IPS-20b (cell line): ENCODE measurements at regions not wholly inside any gene's neighbourhood (a gene's known extent, or its start where the extent isn't known, plus 50 kb on each side); places are given as distances from the start of the nearest gene placed in this dataset.

Source experiments
- H3K27ac ChIP-seq: one replicate; pipeline ENCODE4 v1.5.1; 2013; ENCODE audit warnings: low read length
- H3K27me3 ChIP-seq: 2 replicates; pipeline ENCODE4 v1.6.1; 2013; ENCODE audit warnings: mild to moderate bottlenecking, low read length, inconsistent platforms; ENCODE audit not compliant: insufficient read depth
- H3K36me3 ChIP-seq: 2 replicates; pipeline ENCODE4 v1.6.1; 2013; ENCODE audit warnings: low read depth, mild to moderate bottlenecking, inconsistent platforms, low read length, moderate library complexity; ENCODE audit not compliant: insufficient read depth
- H3K4me1 ChIP-seq: 2 replicates; pipeline ENCODE4 v1.6.1; 2013; ENCODE audit warnings: mild to moderate bottlenecking, control low read depth, inconsistent platforms, low read length, moderate library complexity; ENCODE audit not compliant: insufficient read depth
- H3K4me3 ChIP-seq: 2 replicates; pipeline ENCODE4 v1.5.1; 2013; ENCODE audit warnings: mild to moderate bottlenecking, low read length, inconsistent platforms
- H3K9ac ChIP-seq: 2 replicates; pipeline ENCODE4 v1.6.1; 2013; ENCODE audit warnings: low read depth, mild to moderate bottlenecking, inconsistent platforms, low read length, moderate library complexity
- H3K9me3 ChIP-seq: 2 replicates; pipeline ENCODE4 v1.6.1; 2013; ENCODE audit warnings: mild to moderate bottlenecking, low read depth, low read length, inconsistent platforms; ENCODE audit not compliant: insufficient read depth

- Histone ChIP-seq H3K9ac (no peak overlapping the region), H3K36me3 (no peaks in the 10 kb centered on the region), H3K9me3 (no peaks in the 10 kb centered on the region), H3K27me3 (no peaks in the 10 kb centered on the region), H3K4me1 (no peaks in the 10 kb centered on the region), H3K27ac (no peak overlapping the region), H3K4me3 (no peak overlapping the region)
These were observed 76.2 kb upstream of the ADPGK start for GRCh38 chr15:72859757-72860145.

- Histone ChIP-seq H3K36me3 (no peaks in the 10 kb centered on the region), H3K4me1 (no peaks in the 10 kb centered on the region), H3K9me3 (no peaks in the 10 kb centered on the region), H3K4me3 (no peak overlapping the region), H3K27ac (no peak overlapping the region), H3K27me3 (no peaks in the 10 kb centered on the region), H3K9ac (no peak overlapping the region)
These were observed 75.6 kb upstream of the ADPGK start for GRCh38 chr15:72859017-72859756.

GRCh38 chr15:72858205-72858604 is 74.6 kb upstream of the ADPGK start:
- Histone ChIP-seq H3K9ac (no peak overlapping the region), H3K27me3 (no peaks in the 10 kb centered on the region), H3K27ac (no peak overlapping the region), H3K36me3 (no peaks in the 10 kb centered on the region), H3K9me3 (no peaks in the 10 kb centered on the region), H3K4me3 (no peak overlapping the region), H3K4me1 (no peaks in the 10 kb centered on the region)

GRCh38 chr15:72857331-72858063 is 73.9 kb upstream of the ADPGK start:
- Histone ChIP-seq H3K27ac (no peak overlapping the region), H3K4me3 (no peak overlapping the region), H3K9me3 (no peaks in the 10 kb centered on the region), H3K36me3 (no peaks in the 10 kb centered on the region), H3K27me3 (no peaks in the 10 kb centered on the region), H3K9ac (no peak overlapping the region), H3K4me1 (no peaks in the 10 kb centered on the region)

GRCh38 chr15:72856549-72857040 is 73.0 kb upstream of the ADPGK start:
- H3K27ac ChIP-seq: no peak overlapping the region
- H3K9ac ChIP-seq: no peak overlapping the region
- no peaks in the 10 kb centered on the region for H3K4me1 ChIP-seq
- no peaks in the 10 kb centered on the region for H3K27me3 ChIP-seq
- H3K4me3 ChIP-seq: no peak overlapping the region
- H3K36me3 ChIP-seq: no peaks in the 10 kb centered on the region
- H3K9me3 ChIP-seq: no peaks in the 10 kb centered on the region

- no peak overlapping the region for H3K27ac ChIP-seq
- H3K9ac ChIP-seq: no peak overlapping the region
- H3K9me3 ChIP-seq: no peaks in the 10 kb centered on the region
- no peak overlapping the region for H3K4me3 ChIP-seq
- no peaks in the 10 kb centered on the region for H3K36me3 ChIP-seq
- no peaks in the 10 kb centered on the region for H3K27me3 ChIP-seq
- H3K4me1 ChIP-seq: no peaks in the 10 kb centered on the region
These were observed 72.2 kb upstream of the ADPGK start for GRCh38 chr15:72855791-72856190.

- no peak overlapping the region for H3K9ac ChIP-seq
- peaks cover 6% of the 10 kb centered on the region; the same call in 1 of the 2 replicates for H3K4me1 ChIP-seq
- H3K4me3 ChIP-seq: no peak overlapping the region
- 0 out of 2 replicates have a peak, but pooled peaks cover 10% of the 10 kb centered on the region for H3K27me3 ChIP-seq
- H3K9me3 ChIP-seq: no peaks in the 10 kb centered on the region
- H3K36me3 ChIP-seq: no peaks in the 10 kb centered on the region
- H3K27ac ChIP-seq: no peak overlapping the region
These were observed 68.7 kb upstream of the ADPGK start for GRCh38 chr15:72852273-72852672.

GRCh38 chr15:72851586-72851985 is 68.0 kb upstream of the ADPGK start:
- H3K27me3 ChIP-seq: peaks cover 10% of the 10 kb centered on the region; the same call in 1 of the 2 replicates
- H3K36me3 ChIP-seq: no peaks in the 10 kb centered on the region
- H3K4me3 ChIP-seq: no peak overlapping the region

GRCh38 chr15:72850833-72851232 is 67.3 kb upstream of the ADPGK start:
- H3K9me3 ChIP-seq: no peaks in the 10 kb centered on the region
- no peaks in the 10 kb centered on the region for H3K36me3 ChIP-seq
- peaks cover 10% of the 10 kb centered on the region; the same call in 1 of the 2 replicates for H3K27me3 ChIP-seq
- H3K9ac ChIP-seq: no peak overlapping the region
- H3K4me1 ChIP-seq: peaks cover 6% of the 10 kb centered on the region; the same call in 1 of the 2 replicates
- no peak overlapping the region for H3K4me3 ChIP-seq
- no peak overlapping the region for H3K27ac ChIP-seq

More at GRCh38 chr15:72851586-72851985, 68.0 kb upstream of the ADPGK start:
- peaks cover 6% of the 10 kb centered on the region; the same call in 1 of the 2 replicates for H3K4me1 ChIP-seq
- no peak overlapping the region for H3K27ac ChIP-seq
- H3K9me3 ChIP-seq: no peaks in the 10 kb centered on the region
- H3K9ac ChIP-seq: no peak overlapping the region

- no peaks in the 10 kb centered on the region for H3K36me3 ChIP-seq
- H3K27ac ChIP-seq: no peak overlapping the region
- no peak overlapping the region for H3K9ac ChIP-seq
- peak overlapping the region; percentile 32; the same call in 1 of the 2 replicates for H3K4me3 ChIP-seq
- H3K9me3 ChIP-seq: no peaks in the 10 kb centered on the region
- H3K4me1 ChIP-seq: peaks cover 6% of the 10 kb centered on the region; the same call in 1 of the 2 replicates
- H3K27me3 ChIP-seq: peaks cover 10% of the 10 kb centered on the region; the same call in 1 of the 2 replicates
These were observed 64.2 kb upstream of the ADPGK start for GRCh38 chr15:72847806-72848205.

- Histone ChIP-seq H3K4me3 (no peak overlapping the region), H3K4me1 (peaks cover 6% of the 10 kb centered on the region; the same call in 1 of the 2 replicates), H3K9me3 (no peaks in the 10 kb centered on the region), H3K27ac (no peak overlapping the region), H3K27me3 (peaks cover 10% of the 10 kb centered on the region; the same call in 1 of the 2 replicates), H3K36me3 (no peaks in the 10 kb centered on the region), H3K9ac (no peak overlapping the region)
These were observed 63.5 kb upstream of the ADPGK start for GRCh38 chr15:72847033-72847432.
